Embryonic facial prominence (tissue), 1 donor: ENCODE measurements at regions not wholly inside any gene's neighbourhood (a gene's known extent, or its start where the extent isn't known, plus 50 kb on each side); places are given as distances from the start of the nearest gene placed in this dataset.

Experiments
- DNase-seq: peaks from one replicate; pipeline ENCODE4 v3.0.0-alpha.2; 2016; ENCODE audit errors: extremely low spot score

DNA sequence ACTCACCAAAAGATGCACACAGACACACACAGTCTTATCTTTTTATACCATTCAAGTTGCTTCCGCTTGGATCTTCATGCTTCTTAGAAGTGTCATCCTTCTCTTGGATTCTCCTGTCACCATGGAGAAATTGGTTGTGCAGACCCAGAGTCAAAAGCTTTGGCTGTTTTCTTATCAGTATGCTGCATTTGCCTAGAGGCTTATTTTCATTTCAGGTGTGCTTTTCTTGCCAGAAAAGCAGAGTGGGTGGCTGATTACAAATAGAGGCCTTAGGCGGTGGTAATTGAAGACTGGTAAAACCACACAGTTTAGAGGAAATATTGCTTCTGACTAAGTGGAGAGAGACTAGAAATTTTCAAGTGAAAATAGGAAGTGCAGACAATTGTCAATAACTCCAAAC, 70.2 kb upstream of the TLE4 start:
- no peak for DNase-seq

DNA sequence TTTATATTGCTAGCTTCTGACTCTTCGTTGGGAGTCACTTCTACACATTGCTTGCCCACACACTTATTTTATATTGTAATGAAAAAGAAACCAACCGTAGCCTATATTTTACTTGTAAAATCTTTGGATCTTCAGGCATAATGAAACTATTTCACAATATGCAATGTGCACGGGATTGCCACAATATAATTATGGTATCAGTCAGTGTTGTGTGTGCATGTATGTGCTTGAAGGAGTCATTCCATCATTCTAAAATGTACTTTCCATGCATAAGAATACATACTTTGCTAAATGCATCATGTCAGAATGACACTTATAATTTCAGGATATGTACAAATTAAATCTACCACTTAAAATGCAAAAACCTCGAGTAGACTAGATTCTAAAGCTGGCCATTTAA, 64.0 kb upstream of the TLE4 start:
- no peak for DNase-seq

DNA sequence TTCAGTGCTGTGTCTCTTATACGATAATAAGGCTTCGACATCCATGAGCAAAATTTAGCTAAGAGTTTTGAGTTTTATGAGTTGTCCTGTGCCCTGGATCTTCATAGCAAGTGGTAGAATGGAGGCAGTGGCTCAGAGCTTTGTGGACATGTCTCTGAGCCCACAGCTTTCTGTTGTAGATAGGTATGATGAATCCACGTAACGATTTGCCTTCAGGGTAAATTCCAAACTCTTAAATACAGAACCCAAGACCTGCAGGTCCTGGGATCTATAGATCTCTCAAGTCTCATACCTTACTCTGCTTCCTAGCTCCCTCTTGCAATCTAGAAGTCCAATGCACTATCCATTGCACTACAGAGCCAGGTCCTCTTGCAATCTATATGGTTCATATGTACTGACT, 59.5 kb upstream of the TLE4 start:
- no peak for DNase-seq
